GM12878 (cell line): ENCODE measurements at regions not wholly inside any gene's neighbourhood (a gene's known extent, or its start where the extent isn't known, plus 50 kb on each side); places are given as distances from the start of the nearest gene placed in this dataset.

ENCODE experiments used
- ATAC-seq: fragments of 200-7000 bp; cut with Tn5 transposase; 3 replicates; pipeline ENCODE4 v1.9.1; 2020; ENCODE audit warnings: mild to moderate bottlenecking, moderate library complexity
- BruUV-seq: library from RNA; stranded (reverse); fragments of 400-500 nt; replicated peaks from 2 replicates; lab custom pipeline; 2021; lab: Mats Ljungman, UMichigan
- CTCF ChIA-PET: fragments of 300-600 bp; sonication (Branson Sonifier 250); formaldehyde crosslinking; extraction: SDS; loops from one replicate; lab custom pipeline; 2021; ENCODE audit warnings: inconsistent platforms; lab: Yijun Ruan, JAX
- POLR2A ChIA-PET: fragments of 350-600 bp; formaldehyde crosslinking; extraction: SDS; loops from one replicate; lab custom pipeline; 2021; ENCODE audit warnings: inconsistent platforms; lab: Charles Lee
- RAD21 ChIA-PET: fragments of 300-600 bp; sonication (Branson Sonifier 250); formaldehyde crosslinking; loops from one replicate; lab custom pipeline; 2023; ENCODE audit warnings: antibody characterized with exemption; ENCODE audit not compliant: unreplicated experiment; lab: Charles Lee
- SMC1A ChIA-PET: fragments of 300-600 bp; sonication (Branson Sonifier 250); formaldehyde crosslinking; loops from one replicate; lab custom pipeline; 2023; ENCODE audit not compliant: unreplicated experiment, uncharacterized antibody; lab: Charles Lee
- DNase-seq: peaks from one replicate; pipeline ENCODE4 v3.0.0-alpha.2; 2011; ENCODE audit warnings: low read depth, low spot score
- FAIRE-seq: peaks from 3 replicates; lab custom pipeline; 2011; peaks lifted over from hg19 to GRCh38; lab: Jason Lieb, UNC
- H2AFZ ChIP-seq: 2 replicates; pipeline ENCODE4 v1.6.0; 2011; ENCODE audit warnings: low read depth, low read length, control low read depth; ENCODE audit not compliant: control insufficient read depth
- H3K27ac ChIP-seq: 2 replicates; pipeline ENCODE4 v1.5.1; 2011; ENCODE audit warnings: control low read depth; ENCODE audit not compliant: control insufficient read depth, insufficient read depth
- H3K27me3 ChIP-seq, 2 experiments: replicated peaks in 1 of 2; 2 replicates each; pipeline versions ENCODE4 v1.6.0 to v1.6.1; 2011; ENCODE audit warnings: low read length in 1 of 2; ENCODE audit not compliant: control insufficient read depth in 2 of 2, insufficient read depth in 2 of 2
- H3K36me3 ChIP-seq, 2 experiments: 2 replicates each; pipeline ENCODE4 v1.5.1; 2011; ENCODE audit warnings: low read length in 1 of 2; ENCODE audit not compliant: control insufficient read depth in 2 of 2, insufficient read depth in 2 of 2
- H3K4me1 ChIP-seq: 2 replicates; pipeline ENCODE4 v1.6.1; 2011; ENCODE audit warnings: mild to moderate bottlenecking, low read length, moderate library complexity, mixed read lengths; ENCODE audit not compliant: control insufficient read depth, insufficient read depth
- H3K4me2 ChIP-seq: 2 replicates; pipeline ENCODE4 v1.6.0; 2011; ENCODE audit warnings: control low read depth; ENCODE audit not compliant: control insufficient read depth, insufficient read depth
- H3K4me3 ChIP-seq: fragments of 200-600 bp; sonication (generic); 2 replicates; pipeline ENCODE4 v1.5.1; 2016
- H3K79me2 ChIP-seq: 2 replicates; pipeline ENCODE4 v1.6.0; 2011; ENCODE audit warnings: low read length; ENCODE audit not compliant: control insufficient read depth, insufficient read depth
- H3K9ac ChIP-seq: 2 replicates; pipeline ENCODE4 v1.8.0; 2011; ENCODE audit warnings: low read length, control low read depth, mixed read lengths; ENCODE audit not compliant: control insufficient read depth, insufficient read depth
- H3K9me3 ChIP-seq: replicated peaks from 3 replicates; pipeline ENCODE4 v1.5.1; 2011; ENCODE audit warnings: mild to moderate bottlenecking, low read length; ENCODE audit not compliant: control insufficient read depth, insufficient read depth
- H4K20me1 ChIP-seq: 2 replicates; pipeline ENCODE4 v1.6.0; 2011; ENCODE audit not compliant: control insufficient read depth, insufficient read depth
- BRCA1 ChIP-seq: IDR thresholded peaks from 2 replicates; pipeline ENCODE4 v1.6.1; 2011; ENCODE audit warnings: low read depth, low read length, improper control_type of control experiment
- CBFB ChIP-seq: IDR thresholded peaks from 2 replicates; pipeline ENCODE4 v1.6.1; 2016; ENCODE audit warnings: antibody characterized with exemption, low read depth
- CHD1 ChIP-seq: IDR thresholded peaks from 2 replicates; pipeline ENCODE4 v1.6.1; 2012; ENCODE audit warnings: low read depth, low read length, improper control_type of control experiment
- HDAC2 ChIP-seq: fragments of 200-600 bp; sonication (generic); IDR thresholded peaks from 2 replicates; pipeline ENCODE4 v1.6.1; 2017
- HDGF ChIP-seq: fragments of 450-650 bp; IDR thresholded peaks from 2 replicates; pipeline ENCODE4 v1.6.1; 2016; ENCODE audit warnings: antibody characterized with exemption
- POU2F2 ChIP-seq: IDR thresholded peaks from 3 replicates; pipeline ENCODE4 v1.6.1; 2011; ENCODE audit warnings: low read depth, mild to moderate bottlenecking, low read length, borderline replicate concordance
- RB1 ChIP-seq: fragments of 450-650 bp; formaldehyde crosslinking; IDR thresholded peaks from 2 replicates; pipeline ENCODE4 v1.6.1; 2017; ENCODE audit warnings: mild to moderate bottlenecking, borderline replicate concordance
- TCF3 ChIP-seq: IDR thresholded peaks from 2 replicates; pipeline ENCODE4 v1.6.1; 2012; ENCODE audit warnings: low read depth, mild to moderate bottlenecking, low read length, borderline replicate concordance; ENCODE audit not compliant: insufficient read depth
- WRNIP1 ChIP-seq: IDR thresholded peaks from 2 replicates; pipeline ENCODE4 v1.6.1; 2011; ENCODE audit warnings: low read depth, low read length, improper control_type of control experiment, borderline replicate concordance
- ZBTB40 ChIP-seq: fragments of 450-650 bp; IDR thresholded peaks from 2 replicates; pipeline ENCODE4 v1.6.1; 2016; ENCODE audit warnings: mild to moderate bottlenecking, moderate library complexity, borderline replicate concordance
- ZNF24 ChIP-seq: fragments of 450-650 bp; IDR thresholded peaks from 2 replicates; pipeline ENCODE4 v1.6.1; 2017; ENCODE audit warnings: antibody characterized with exemption, mild to moderate bottlenecking
- ZNF384 ChIP-seq: IDR thresholded peaks from 2 replicates; pipeline ENCODE4 v1.6.1; 2012; ENCODE audit warnings: low read depth, mild to moderate bottlenecking, low read length, improper control_type of control experiment, borderline replicate concordance
- WGBS: methylation state at CpG from one replicate; pipeline ENCODE4 v1.1.6; 2016; ENCODE audit warnings: low lambda C conversion rate; ENCODE audit not compliant: insufficient replicate concordance, insufficient coverage; ENCODE audit errors: missing lambda C conversion rate; 5-methylcytosine and 5-hydroxymethylcytosine counted together
- in situ Hi-C: fragments of 300-500 bp; cut with MboI; formaldehyde crosslinking; loops from 9 replicates; pipeline ENCODE4 v1.14.3; 2018; ENCODE audit warnings: mixed read lengths
- intact Hi-C: fragments of 100-400 bp; cut with micrococcal nuclease; formaldehyde crosslinking; loops from one replicate; pipeline ENCODE4 v1.14.2; 2022; ENCODE audit not compliant: unreplicated experiment

DNA sequence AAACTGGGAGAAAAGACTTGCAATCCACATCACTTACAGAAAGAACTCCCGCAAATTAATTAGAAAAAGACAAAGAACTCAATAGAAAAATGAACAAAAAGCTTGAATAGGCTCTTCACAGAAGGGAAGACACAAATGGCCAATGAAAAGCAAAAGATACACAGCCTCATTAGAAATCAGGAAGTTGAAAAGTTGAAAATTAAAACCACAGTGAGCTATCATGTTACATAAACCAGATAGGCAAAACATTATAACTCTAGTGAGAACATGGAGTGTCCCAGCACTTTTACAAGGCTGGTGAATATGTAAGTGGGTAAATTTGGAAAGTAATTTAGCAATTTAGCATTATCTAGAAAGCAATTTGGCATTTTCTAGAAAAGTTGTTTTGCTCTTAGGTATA lies 158.4 kb upstream of the RASSF8 start (continued):
- TF ChIP-seq WRNIP1 (no peak), HDAC2 (no peak), CBFB (no peak)

DNA sequence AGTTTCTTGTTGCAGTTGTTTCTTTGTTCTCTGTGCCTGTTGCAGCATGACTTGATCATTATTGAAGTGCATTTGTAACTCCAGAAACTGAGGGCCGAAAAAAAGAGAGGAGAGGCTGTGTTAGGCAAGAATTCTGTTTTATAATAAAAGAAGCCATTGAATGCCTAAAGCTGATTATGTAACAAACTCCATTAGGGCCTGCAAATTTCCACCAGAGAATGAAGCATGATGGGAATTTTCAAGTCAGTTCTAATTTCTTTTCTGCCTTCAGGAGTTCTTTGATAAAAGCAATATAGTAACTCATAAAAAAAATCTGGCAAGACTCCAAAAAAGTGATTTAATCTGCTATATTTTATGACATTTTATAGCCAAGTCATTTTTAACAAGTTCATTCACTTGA lies 156.7 kb upstream of the RASSF8 start:
- H3K27me3 ChIP-seq: no peaks in the 10 kb centered on the region
- no TSS peak for BruUV-seq
- no peaks in the 10 kb centered on the region for H3K9me3 ChIP-seq
- intact Hi-C loops: no loop called here
- H3K9ac ChIP-seq: no peak overlapping the region
- H3K4me3 ChIP-seq: no peak overlapping the region
- H3K36me3 ChIP-seq: no peaks in the 10 kb centered on the region
- no peak for ATAC-seq
- no peak overlapping the region for H3K4me2 ChIP-seq
- no peak overlapping the region for H2AFZ ChIP-seq
- ChIA-PET CTCF (no interaction called here), RAD21 (no interaction called here), SMC1A (no interaction called here), POLR2A (no interaction called here)
- 0% methylated on average over 1 of the region's 1 CpG for WGBS
- FAIRE-seq: no peak
- no peaks in the 10 kb centered on the region for H3K79me2 ChIP-seq
- no peaks in the 10 kb centered on the region for H3K4me1 ChIP-seq
- H4K20me1 ChIP-seq: no peaks in the 10 kb centered on the region
- TF ChIP-seq ZNF24 (no peak), TCF3 (no peak), CHD1 (no peak), POU2F2 (no peak), RB1 (no peak), BRCA1 (no peak), ZBTB40 (no peak), HDGF (no peak), ZNF384 (no peak)
- no peak overlapping the region for H3K27ac ChIP-seq
- no peak for DNase-seq
- in situ Hi-C loops: no loop called here
